Stomach (tissue), 8 donors: ENCODE measurements at regions not wholly inside any gene's neighbourhood (a gene's known extent, or its start where the extent isn't known, plus 50 kb on each side); places are given as distances from the start of the nearest gene placed in this dataset.

Experiments
- DNase-seq, 2 donors: peaks; one replicate each; pipeline versions ENCODE4 v3.0.0 to v3.0.0-alpha.2; 2013 to 2019
- H3K27ac ChIP-seq, 5 donors: fragments of 200-600 bp in 4 of 5; sonication (generic) in 4 of 5; one replicate each; pipeline ENCODE4 v1.5.1; 2013 to 2019; ENCODE audit warnings: mild to moderate bottlenecking in 1 of 5, moderate library complexity in 1 of 5
- H3K27me3 ChIP-seq, 3 donors: fragments of 200-600 bp; sonication (generic); one replicate each; pipeline ENCODE4 v1.5.1; 2017 to 2019; ENCODE audit warnings: mixed run types in 1 of 3
- H3K36me3 ChIP-seq, 4 donors: fragments of 200-600 bp; sonication (generic); 1 replicate in 3 of 4; 2 replicates in 1 of 4; pipeline ENCODE4 v1.5.1; 2016 to 2019
- H3K4me1 ChIP-seq, 4 donors: fragments of 200-600 bp; sonication (generic); one replicate each; pipeline ENCODE4 v1.5.1; 2016 to 2019
- H3K4me3 ChIP-seq, 4 donors: fragments of 200-600 bp; sonication (generic) in 3 of 4; one replicate each; pipeline ENCODE4 v1.5.1; 2016 to 2019; ENCODE audit warnings: mild to moderate bottlenecking in 1 of 4
- H3K9me3 ChIP-seq, 4 donors: fragments of 200-600 bp; sonication (generic); one replicate each; pipeline ENCODE4 v1.5.1; 2016 to 2019
- EP300 ChIP-seq: sonication (generic); formaldehyde crosslinking; IDR thresholded peaks from one replicate; pipeline ENCODE4 v1.6.1; 2017; ENCODE audit warnings: antibody characterized with exemption
- POLR2A ChIP-seq, 4 donors: fragments of 450-650 bp; IDR thresholded peaks; one replicate each; pipeline ENCODE4 v1.6.1; 2016; ENCODE audit warnings: antibody characterized with exemption in 4 of 4, control low read depth in 2 of 4, mild to moderate bottlenecking in 1 of 4, moderate library complexity in 1 of 4
- POLR2AphosphoS5 ChIP-seq, 3 donors: sonication (generic); formaldehyde crosslinking; IDR thresholded peaks; one replicate each; pipeline ENCODE4 v1.6.1; 2016; ENCODE audit warnings: antibody characterized with exemption in 3 of 3
- WGBS, 5 donors: extraction: QIAGEN DNeasy Blood & Tissue Kit in 3 of 5; methylation state at CpG; one replicate each; pipeline versions ENCODE4 v1.1.5 to v1.1.7; 2013 to 2018; 5-methylcytosine and 5-hydroxymethylcytosine counted together
- intact Hi-C: fragments of 100-400 bp; cut with DNase I; formaldehyde crosslinking; loops from one replicate; pipeline ENCODE4 v1.15.1; 2023; ENCODE audit warnings: low total_unique reads
- TF ChIP-seq, protein P1 (sequence below), 7 experiments: fragments of 450-650 bp in 4 of 7; fragments of 200-600 bp in 3 of 7; sonication (generic) in 3 of 7; IDR thresholded peaks; one replicate each; pipeline ENCODE4 v1.5.1; 2016 to 2019; ENCODE audit warnings: antibody characterized with exemption in 7 of 7, control low read depth in 2 of 7, mild to moderate bottlenecking in 1 of 7
- donor health status: healthy with polysubstance abuse.
- donor health status: Bipolar disorder and iron deficiency.
- donor health status: healthy.

DNA sequence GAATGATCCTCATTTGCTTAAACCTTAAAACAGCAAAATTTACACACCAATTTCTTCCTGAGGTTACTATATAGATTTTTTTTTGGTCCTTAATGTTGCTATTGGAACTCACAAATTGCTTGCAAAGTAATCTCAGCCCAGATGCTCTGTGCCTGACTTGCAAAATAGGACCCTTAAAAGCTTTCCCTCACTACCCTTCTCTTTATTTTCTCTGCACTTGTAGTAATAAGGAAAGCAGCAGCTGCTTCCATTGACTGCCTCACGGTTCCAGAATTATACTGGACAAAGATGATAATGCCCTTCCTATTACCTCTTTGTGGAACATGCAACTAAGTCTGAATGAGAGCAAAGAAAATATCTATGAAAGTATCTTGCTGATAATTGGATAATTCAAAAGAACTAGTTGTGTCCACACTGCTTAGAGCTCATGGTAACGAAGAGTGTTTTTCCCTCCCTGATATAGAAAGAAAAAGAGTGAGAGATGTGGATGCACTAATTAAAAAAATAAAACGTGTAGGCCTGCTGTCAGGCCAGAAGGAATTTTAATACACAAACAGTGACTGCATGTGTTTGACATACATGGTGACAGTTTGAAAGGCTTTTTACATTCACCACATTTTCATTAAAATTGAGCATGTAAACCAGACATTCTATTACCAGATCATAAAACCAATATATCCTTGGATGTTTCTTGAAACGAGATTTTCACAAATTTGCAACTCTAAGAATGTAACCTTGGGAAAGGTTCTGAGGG lies 783.1 kb downstream of the GBE1 start:
- H3K4me1 ChIP-seq: no peaks in the 10 kb centered on the region
- intact Hi-C loops: no loop called here
- no peak for DNase-seq
- H3K27ac ChIP-seq: no peak overlapping the region
- H3K36me3 ChIP-seq: no peaks in the 10 kb centered on the region
- no peak for TF ChIP-seq POLR2A (IDR thresholded peaks at IDR 0.05)
- no peak for TF ChIP-seq EP300
- TF ChIP-seq POLR2AphosphoS5 (IDR thresholded peaks at IDR 0.05): no peak
- TF ChIP-seq, protein P1, sequence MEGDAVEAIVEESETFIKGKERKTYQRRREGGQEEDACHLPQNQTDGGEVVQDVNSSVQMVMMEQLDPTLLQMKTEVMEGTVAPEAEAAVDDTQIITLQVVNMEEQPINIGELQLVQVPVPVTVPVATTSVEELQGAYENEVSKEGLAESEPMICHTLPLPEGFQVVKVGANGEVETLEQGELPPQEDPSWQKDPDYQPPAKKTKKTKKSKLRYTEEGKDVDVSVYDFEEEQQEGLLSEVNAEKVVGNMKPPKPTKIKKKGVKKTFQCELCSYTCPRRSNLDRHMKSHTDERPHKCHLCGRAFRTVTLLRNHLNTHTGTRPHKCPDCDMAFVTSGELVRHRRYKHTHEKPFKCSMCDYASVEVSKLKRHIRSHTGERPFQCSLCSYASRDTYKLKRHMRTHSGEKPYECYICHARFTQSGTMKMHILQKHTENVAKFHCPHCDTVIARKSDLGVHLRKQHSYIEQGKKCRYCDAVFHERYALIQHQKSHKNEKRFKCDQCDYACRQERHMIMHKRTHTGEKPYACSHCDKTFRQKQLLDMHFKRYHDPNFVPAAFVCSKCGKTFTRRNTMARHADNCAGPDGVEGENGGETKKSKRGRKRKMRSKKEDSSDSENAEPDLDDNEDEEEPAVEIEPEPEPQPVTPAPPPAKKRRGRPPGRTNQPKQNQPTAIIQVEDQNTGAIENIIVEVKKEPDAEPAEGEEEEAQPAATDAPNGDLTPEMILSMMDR (IDR thresholded peaks at IDR 0.05): no peak
- 63 to 79% (median 69%) methylated on average over 4 of the region's 4 CpGs for WGBS, 5 donors
- no peak overlapping the region for H3K4me3 ChIP-seq
- no peaks in the 10 kb centered on the region for H3K27me3 ChIP-seq
- H3K9me3 ChIP-seq: peaks cover 0 to 10% (median 5%) of the 10 kb centered on the region in 4 donors

DNA sequence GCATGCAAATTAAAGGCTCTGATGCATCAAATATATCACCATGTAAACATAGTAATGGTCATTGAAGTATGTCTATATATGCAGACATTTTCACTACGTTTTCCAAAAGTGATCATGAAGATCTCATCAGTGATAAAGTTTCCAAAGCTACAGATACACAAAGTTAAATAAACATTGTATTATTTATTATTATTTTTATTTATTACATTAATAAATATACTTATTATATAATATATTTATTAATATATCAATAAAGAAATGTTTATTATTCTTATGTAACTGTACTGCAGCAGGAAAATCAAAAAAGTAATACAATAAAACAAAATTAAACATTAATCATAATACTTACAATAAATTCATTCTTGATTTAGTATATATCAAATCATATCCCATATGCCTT lies 791.2 kb downstream of the GBE1 start:
- TF ChIP-seq, protein P1 (IDR thresholded peaks at IDR 0.05): no peak
- TF ChIP-seq POLR2A (IDR thresholded peaks at IDR 0.05) (no peak), POLR2AphosphoS5 (IDR thresholded peaks at IDR 0.05) (no peak), EP300 (no peak)
- Histone ChIP-seq H3K9me3 (peaks cover 0 to 13% (median 5%) of the 10 kb centered on the region in 4 donors), H3K4me3 (no peak overlapping the region), H3K4me1 (no peaks in the 10 kb centered on the region), H3K36me3 (no peaks in the 10 kb centered on the region), H3K27ac (no peak overlapping the region), H3K27me3 (no peaks in the 10 kb centered on the region)
- DNase-seq: no peak
- WGBS, 5 donors: 69 to 81% (median 78%) methylated on average over 1 of the region's 1 CpG
- intact Hi-C loops: no loop called here

DNA sequence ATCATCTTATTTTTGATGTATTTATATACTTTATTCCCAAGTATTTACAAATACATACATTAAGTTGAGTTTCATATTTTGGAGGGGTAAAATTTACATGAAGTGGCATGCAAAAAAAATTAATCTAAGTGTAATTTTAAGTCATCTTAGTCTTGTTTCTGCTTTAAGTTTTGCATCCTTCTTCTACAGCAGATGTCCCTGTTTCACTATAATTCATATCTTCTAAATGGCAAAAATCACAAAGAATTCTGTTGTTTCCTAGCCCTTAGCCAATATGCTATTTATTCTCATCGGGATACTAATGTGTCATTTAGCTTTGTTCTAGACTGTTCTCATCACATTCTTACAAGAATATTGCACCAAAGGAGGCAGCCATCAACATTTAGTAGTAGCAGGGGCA lies 831.9 kb downstream of the GBE1 start:
- Histone ChIP-seq H3K27me3 (no peaks in the 10 kb centered on the region), H3K27ac (no peak overlapping the region), H3K9me3 (peaks cover 0 to 11% (median 4%) of the 10 kb centered on the region in 4 donors), H3K4me3 (no peak overlapping the region), H3K36me3 (no peaks in the 10 kb centered on the region), H3K4me1 (no peaks in the 10 kb centered on the region)
- DNase-seq: no peak
- TF ChIP-seq EP300 (no peak), POLR2A (IDR thresholded peaks at IDR 0.05) (no peak), POLR2AphosphoS5 (IDR thresholded peaks at IDR 0.05) (no peak)
- TF ChIP-seq, protein P1 (IDR thresholded peaks at IDR 0.05): no peak
- 87 to 98% (median 95%) methylated on average over 1 of the region's 1 CpG for whole genome bisulfite sequencing, 5 donors
- intact Hi-C loops: no loop called here

DNA sequence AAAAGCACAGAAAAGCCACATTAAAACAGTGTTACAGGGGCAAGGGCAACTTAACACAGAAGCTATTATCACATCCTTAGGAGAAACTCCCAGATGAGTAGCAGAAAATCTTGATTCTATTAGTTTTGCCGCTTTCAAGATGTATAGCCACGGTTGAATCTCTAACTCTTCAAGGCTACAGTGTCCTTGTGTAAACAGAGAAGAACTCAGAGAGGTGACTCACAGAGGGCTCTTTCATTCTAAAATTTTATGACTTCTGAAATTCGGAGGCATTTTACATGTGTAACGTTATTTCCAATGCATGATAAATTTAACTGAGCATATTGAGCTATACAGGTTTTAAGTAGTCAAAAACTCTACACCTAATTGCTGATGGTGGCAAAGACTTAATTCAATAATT lies 846.6 kb downstream of the GBE1 start:
- no peaks in the 10 kb centered on the region for H3K27me3 ChIP-seq
- 77 to 87% (median 80%) methylated on average over 4 of the region's 4 CpGs for WGBS, 5 donors
- no peak overlapping the region for H3K27ac ChIP-seq
- H3K36me3 ChIP-seq: no peaks in the 10 kb centered on the region
- intact Hi-C loops: no loop called here
- no peak for DNase-seq
- no peak for TF ChIP-seq POLR2AphosphoS5 (IDR thresholded peaks at IDR 0.05)
- no peak for TF ChIP-seq POLR2A (IDR thresholded peaks at IDR 0.05)
- no peak for TF ChIP-seq EP300
- TF ChIP-seq, protein P1 (IDR thresholded peaks at IDR 0.05): no peak
- H3K4me1 ChIP-seq: no peaks in the 10 kb centered on the region
- no peak overlapping the region for H3K4me3 ChIP-seq
- H3K9me3 ChIP-seq: peaks cover 0 to under 1% (median 0%) of the 10 kb centered on the region in 4 donors
